Karpas-422 (cell line): ENCODE measurements at regions not wholly inside any gene's neighbourhood (a gene's known extent, or its start where the extent isn't known, plus 50 kb on each side); places are given as distances from the start of the nearest gene placed in this dataset.
"Not testable (repeated sequence)": the region's sequence is repeated elsewhere in the genome, so short reads cannot be mapped to it uniquely, and the experiment has no call there.

ENCODE experiments used
- DNase-seq: peaks from one replicate; pipeline ENCODE4 v3.0.0-alpha.2; 2015
- H2AFZ ChIP-seq: fragments of 200-600 bp; sonication (generic); 2 replicates; pipeline ENCODE4 v1.6.1; 2014; ENCODE audit warnings: antibody characterized with exemption, low read length, mixed read lengths
- H3K27ac ChIP-seq: fragments of 200-600 bp; sonication (generic); 2 replicates; pipeline ENCODE4 v1.5.1; 2014; ENCODE audit warnings: mild to moderate bottlenecking, low read length, moderate library complexity
- H3K27me3 ChIP-seq: fragments of 200-600 bp; sonication (generic); 2 replicates; pipeline ENCODE4 v1.6.1; 2014; ENCODE audit warnings: low read length, mixed read lengths
- H3K36me3 ChIP-seq: fragments of 200-600 bp; sonication (generic); 2 replicates; pipeline ENCODE4 v1.6.1; 2014; ENCODE audit warnings: low read length, mixed read lengths; ENCODE audit not compliant: insufficient read depth
- H3K4me1 ChIP-seq: fragments of 200-600 bp; sonication (generic); 2 replicates; pipeline ENCODE4 v1.6.1; 2014; ENCODE audit warnings: mild to moderate bottlenecking, low read length, mixed read lengths
- H3K4me2 ChIP-seq: fragments of 200-600 bp; sonication (generic); 2 replicates; pipeline ENCODE4 v1.6.1; 2014; ENCODE audit warnings: low read length, low read depth, mild to moderate bottlenecking; ENCODE audit not compliant: poor library complexity, severe bottlenecking
- H3K4me3 ChIP-seq: fragments of 200-600 bp; sonication (generic); 2 replicates; pipeline ENCODE4 v1.5.1; 2014; ENCODE audit warnings: mild to moderate bottlenecking, antibody characterized with exemption, low read length, mixed read lengths
- H3K79me2 ChIP-seq: fragments of 200-600 bp; sonication (generic); 2 replicates; pipeline ENCODE4 v1.6.1; 2014; ENCODE audit warnings: mild to moderate bottlenecking, low read length, mixed read lengths
- H3K9ac ChIP-seq: fragments of 200-600 bp; sonication (generic); 2 replicates; pipeline ENCODE4 v1.6.0; 2014; ENCODE audit warnings: low read length
- H3K9me2 ChIP-seq: fragments of 200-600 bp; sonication (generic), shearing (Covaris generic); replicated peaks from 2 replicates; pipeline ENCODE4 v1.6.0; 2014; ENCODE audit warnings: mild to moderate bottlenecking, low read length, moderate library complexity; ENCODE audit not compliant: insufficient read depth
- H3K9me3 ChIP-seq: fragments of 300-700, 200-600 bp; sonication (generic); 2 replicates; pipeline ENCODE4 v1.6.1; 2014; ENCODE audit warnings: low read length, mixed read lengths
- H4K20me1 ChIP-seq: fragments of 200-600 bp; sonication (generic); 2 replicates; pipeline ENCODE4 v1.6.1; 2014; ENCODE audit warnings: mild to moderate bottlenecking, antibody characterized with exemption, low read length, low read depth; ENCODE audit not compliant: insufficient read depth

GRCh38 chr1:73717976-73718375, 480.0 kb downstream of the LRRIQ3 start:
- H4K20me1 ChIP-seq = no peaks in the 10 kb centered on the region
- DNase-seq = no peak

GRCh38 chr1:73711089-73711488, 486.9 kb downstream of the LRRIQ3 start:
- Histone ChIP-seq H3K36me3 (no peaks in the 10 kb centered on the region), H2AFZ (no peak overlapping the region)

More at GRCh38 chr1:73717976-73718375, 480.0 kb downstream of the LRRIQ3 start:
- Histone ChIP-seq H3K27me3 (no peaks in the 10 kb centered on the region), H3K79me2 (no peaks in the 10 kb centered on the region), H3K4me2 (no peak overlapping the region), H3K36me3 (no peaks in the 10 kb centered on the region), H3K4me1 (no peaks in the 10 kb centered on the region), H3K9me2 (no peaks in the 10 kb centered on the region), H3K27ac (no peak overlapping the region), H3K9ac (no peak overlapping the region), H3K9me3 (peaks cover 29% of the 10 kb centered on the region), H2AFZ (no peak overlapping the region), H3K4me3 (no peak overlapping the region)

GRCh38 chr1:73701826-73702225, 496.1 kb downstream of the LRRIQ3 start:
- Histone ChIP-seq H3K79me2 (no peaks in the 10 kb centered on the region), H3K9me3 (peaks cover 18% of the 10 kb centered on the region), H3K27me3 (no peaks in the 10 kb centered on the region), H3K9ac (no peak overlapping the region), H3K36me3 (no peaks in the 10 kb centered on the region), H3K4me2 (no peak overlapping the region), H2AFZ (no peak overlapping the region), H3K27ac (no peak overlapping the region), H3K4me1 (no peaks in the 10 kb centered on the region), H4K20me1 (no peaks in the 10 kb centered on the region), H3K4me3 (no peak overlapping the region), H3K9me2 (no peaks in the 10 kb centered on the region)
- DNase-seq = no peak

More at GRCh38 chr1:73711089-73711488, 486.9 kb downstream of the LRRIQ3 start:
- Histone ChIP-seq H3K4me3 (no peak overlapping the region), H4K20me1 (no peaks in the 10 kb centered on the region), H3K4me1 (no peaks in the 10 kb centered on the region), H3K27ac (no peak overlapping the region), H3K9me3 (peaks cover 6% of the 10 kb centered on the region), H3K9ac (no peak overlapping the region), H3K27me3 (no peaks in the 10 kb centered on the region), H3K4me2 (no peak overlapping the region), H3K9me2 (no peaks in the 10 kb centered on the region), H3K79me2 (no peaks in the 10 kb centered on the region)
- no peak for DNase-seq

DNA sequence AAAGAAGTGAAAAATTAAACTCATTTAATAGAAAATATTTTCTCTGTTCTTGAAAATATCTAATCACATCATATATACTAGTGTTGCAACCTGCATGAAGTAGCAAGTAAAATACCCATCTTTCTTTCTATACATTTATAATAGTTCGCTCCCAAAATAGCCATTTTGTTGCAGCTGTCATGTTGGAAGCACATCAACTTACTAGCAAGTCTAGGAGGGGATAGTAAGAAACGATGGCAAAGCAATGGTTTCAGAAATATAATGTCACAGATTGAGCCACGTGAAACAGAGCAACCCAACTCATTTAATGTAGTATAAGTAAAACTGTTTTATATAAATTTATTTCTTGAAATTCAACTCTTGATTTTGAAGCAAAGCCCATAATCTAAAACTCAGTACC, 521.8 kb downstream of the LRRIQ3 start:
- no peaks in the 10 kb centered on the region for H3K36me3 ChIP-seq

DNA sequence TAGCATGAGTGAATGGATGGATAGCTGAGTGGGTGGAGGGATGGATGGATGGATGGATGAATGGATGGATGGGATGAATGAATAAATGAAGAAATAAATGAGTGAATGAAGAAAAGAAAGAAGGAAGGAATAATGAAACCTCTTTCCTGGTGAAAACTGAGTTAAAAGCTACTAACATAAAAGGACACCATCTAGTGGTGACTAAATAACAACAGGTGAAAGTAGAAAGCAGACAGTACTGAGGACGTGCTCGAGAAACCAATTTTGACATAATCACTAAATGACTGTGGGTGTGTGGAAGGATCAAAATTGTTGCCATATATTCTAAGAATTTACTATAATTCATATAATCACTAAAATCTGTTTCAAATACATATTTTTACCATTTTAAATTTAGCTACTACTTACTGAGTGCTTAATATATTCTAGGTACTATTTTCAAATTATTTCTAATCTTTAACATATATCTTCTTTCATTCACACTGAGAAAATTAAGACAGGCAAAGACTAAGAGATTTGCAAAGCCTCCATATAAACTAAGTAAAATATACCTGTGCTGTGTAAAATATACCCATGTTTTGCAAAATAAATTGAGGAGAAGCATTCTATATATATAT, 522.9 kb downstream of the LRRIQ3 start:
- H3K9me2 ChIP-seq = no peaks in the 10 kb centered on the region
- H3K36me3 ChIP-seq = no peaks in the 10 kb centered on the region
- H3K9ac ChIP-seq = no peak overlapping the region
- H3K4me1 ChIP-seq = no peaks in the 10 kb centered on the region
- no peak overlapping the region for H2AFZ ChIP-seq
- H3K4me2 ChIP-seq = no peak overlapping the region
- no peaks in the 10 kb centered on the region for H3K27me3 ChIP-seq
- H3K79me2 ChIP-seq = no peaks in the 10 kb centered on the region
- peak; percentile 48 for DNase-seq
- no peaks in the 10 kb centered on the region for H4K20me1 ChIP-seq
- H3K4me3 ChIP-seq = no peak overlapping the region
- H3K9me3 ChIP-seq = 0 out of 2 replicates have a peak, but pooled peaks cover 4% of the 10 kb centered on the region
- H3K27ac ChIP-seq = no peak overlapping the region

More for the DNA sequence above, 521.8 kb downstream of the LRRIQ3 start:
- Histone ChIP-seq H3K27ac (no peak overlapping the region), H3K4me1 (no peaks in the 10 kb centered on the region), H3K9me2 (no peaks in the 10 kb centered on the region), H2AFZ (no peak overlapping the region), H3K9ac (no peak overlapping the region), H3K4me2 (no peak overlapping the region), H4K20me1 (no peaks in the 10 kb centered on the region), H3K9me3 (0 out of 2 replicates have a peak, but pooled peaks cover under 1% of the 10 kb centered on the region), H3K79me2 (no peaks in the 10 kb centered on the region), H3K27me3 (no peaks in the 10 kb centered on the region), H3K4me3 (no peak overlapping the region)
- DNase-seq = no peak

GRCh38 chr1:73673971-73674370, 524.0 kb downstream of the LRRIQ3 start:
- DNase-seq = no peak
- Histone ChIP-seq H3K9me2 (no peaks in the 10 kb centered on the region), H4K20me1 (no peaks in the 10 kb centered on the region), H2AFZ (no peak overlapping the region), H3K36me3 (no peaks in the 10 kb centered on the region), H3K4me1 (no peaks in the 10 kb centered on the region), H3K4me2 (no peak overlapping the region), H3K4me3 (no peak overlapping the region), H3K79me2 (no peaks in the 10 kb centered on the region), H3K27me3 (no peaks in the 10 kb centered on the region), H3K9ac (no peak overlapping the region), H3K27ac (no peak overlapping the region), H3K9me3 (0 out of 2 replicates have a peak, but pooled peaks cover 4% of the 10 kb centered on the region)

DNA sequence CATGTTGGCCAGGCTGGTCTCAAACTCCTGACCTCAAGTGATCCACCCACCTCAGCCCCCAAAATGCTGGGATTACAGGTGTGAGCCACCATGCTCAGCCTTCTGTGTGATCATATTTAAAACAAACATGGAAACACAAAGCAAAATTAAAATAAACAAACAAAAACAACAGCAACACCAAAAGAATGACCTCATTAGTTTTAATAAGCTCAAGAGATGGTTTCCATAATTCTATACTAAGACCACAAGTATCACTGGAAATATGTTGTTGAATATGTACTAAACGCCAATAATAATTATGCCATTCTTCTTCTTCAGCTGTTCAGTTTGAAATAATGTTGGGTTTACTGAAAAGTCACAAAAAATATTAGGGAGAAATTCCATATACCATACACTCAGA, 526.4 kb downstream of the LRRIQ3 start:
- Histone ChIP-seq H3K27me3 (no peaks in the 10 kb centered on the region), H3K4me3 (no peak overlapping the region), H3K9me2 (no peaks in the 10 kb centered on the region), H3K9ac (no peak overlapping the region), H3K27ac (no peak overlapping the region), H4K20me1 (no peaks in the 10 kb centered on the region), H3K36me3 (no peaks in the 10 kb centered on the region), H3K4me1 (no peaks in the 10 kb centered on the region), H3K79me2 (no peaks in the 10 kb centered on the region), H3K4me2 (no peak overlapping the region), H2AFZ (no peak overlapping the region), H3K9me3 (0 out of 2 replicates have a peak, but pooled peaks cover 4% of the 10 kb centered on the region)
- no peak for DNase-seq

DNA sequence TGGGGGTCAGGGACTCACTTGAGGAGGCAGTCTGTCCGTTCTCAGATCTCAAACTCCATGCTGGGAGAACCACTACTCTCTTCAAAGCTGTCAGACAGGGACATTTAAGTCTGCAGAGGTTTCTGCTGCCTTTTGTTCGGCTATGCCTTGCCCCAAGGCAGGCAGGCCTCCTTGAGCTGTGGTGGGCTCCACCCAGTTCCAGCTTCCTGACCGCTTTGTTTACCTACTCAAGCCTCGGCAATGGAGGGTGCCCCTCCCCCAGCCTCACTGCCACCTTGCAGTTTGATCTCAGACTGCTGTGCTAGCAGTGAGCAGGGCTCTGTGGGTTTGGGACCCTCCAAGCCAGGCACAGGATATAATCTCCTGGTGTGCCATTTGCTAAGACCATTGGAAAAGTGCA, 530.0 kb downstream of the LRRIQ3 start:
- H3K4me2 ChIP-seq, DNase-seq, H3K9me2 ChIP-seq, H3K4me3 ChIP-seq, H4K20me1 ChIP-seq, H2AFZ ChIP-seq, H3K27ac ChIP-seq, H3K79me2 ChIP-seq, H3K9ac ChIP-seq, H3K36me3 ChIP-seq, H3K4me1 ChIP-seq, H3K27me3 ChIP-seq: not testable (repeated sequence)
- peaks cover 11% of the 10 kb centered on the region for H3K9me3 ChIP-seq
